ENCODE measurements at regions not wholly inside any gene's neighbourhood (a gene's known extent, or its start where the extent isn't known, plus 50 kb on each side); places are given as distances from the start of the nearest gene placed in this dataset.

DNA sequence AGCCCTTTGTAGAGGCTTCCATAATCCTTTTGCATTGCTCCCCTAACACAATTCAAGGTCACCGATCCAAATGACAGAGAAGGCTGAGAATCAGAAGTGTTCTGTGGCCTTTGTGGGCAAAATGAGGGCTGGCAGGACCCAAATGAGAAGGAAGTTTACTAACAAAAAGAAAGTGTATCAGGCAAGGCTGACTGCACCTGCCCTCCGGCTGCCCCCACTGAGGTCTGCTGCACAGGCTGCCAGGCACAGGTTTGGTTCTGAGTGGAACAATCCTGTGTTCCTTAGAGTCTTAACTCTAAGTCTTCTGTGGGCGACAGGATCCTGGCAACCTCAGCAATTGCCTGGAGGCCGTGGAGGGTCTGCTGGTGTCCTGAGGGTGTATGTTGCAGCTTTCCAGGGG is 568.5 kb downstream of the CMPK2 start:
- DNase-seq (ENCODE audit: low read depth, low spot score) (no peak), FAIRE-seq (no peak)

DNA sequence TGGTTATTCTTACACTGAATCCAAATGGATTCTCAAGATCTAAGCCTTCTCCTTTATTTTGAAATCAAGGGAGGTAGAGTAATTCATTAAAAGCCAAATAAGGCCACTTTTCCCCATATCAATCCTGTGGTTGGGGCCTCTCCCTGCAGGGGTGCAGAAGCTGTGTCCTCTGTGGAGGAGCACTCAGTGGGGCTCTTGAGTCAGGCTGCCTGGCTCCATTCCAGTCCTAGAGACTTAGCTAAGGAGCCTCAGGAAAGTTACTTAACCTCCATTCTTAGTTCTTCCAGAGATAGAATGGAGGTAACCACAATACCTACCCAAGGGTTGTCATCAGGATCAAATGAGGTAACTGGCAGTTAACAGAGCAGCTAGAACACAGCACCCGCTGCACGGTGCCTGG is 564.3 kb downstream of the CMPK2 start:
- Histone ChIP-seq H3K9ac (ENCODE audit: control insufficient read depth, extremely low read depth, insufficient read depth, low read length) (no peak overlapping the region), H3K9me3 (ENCODE audit: control insufficient read depth, low read depth, low read length) (peaks cover 3% of the 10 kb centered on the region), H4K20me1 (ENCODE audit: control insufficient read depth, extremely low read depth, insufficient read depth, low read length) (no peaks in the 10 kb centered on the region), H3K4me1 (ENCODE audit: control insufficient read depth, extremely low read depth, insufficient read depth, low read length) (no peaks in the 10 kb centered on the region), H3K36me3 (ENCODE audit: control insufficient read depth in 2 of 2, extremely low read depth in 1 of 2, insufficient read depth in 2 of 2, low read length in 2 of 2) (no peaks in the 10 kb centered on the region), H3K4me2 (ENCODE audit: control insufficient read depth, extremely low read depth, insufficient read depth, low read depth, low read length) (no peak overlapping the region), H3K27me3 (ENCODE audit: control insufficient read depth, extremely low read depth, insufficient read depth, low read length) (no peaks in the 10 kb centered on the region), H3K79me2 (ENCODE audit: control insufficient read depth, insufficient read depth, low read length) (no peaks in the 10 kb centered on the region), H3K9me1 (ENCODE audit: control insufficient read depth, extremely low read depth, insufficient read depth, low read length) (no peaks in the 10 kb centered on the region), H2AFZ (ENCODE audit: control insufficient read depth, low read length) (no peak overlapping the region), H3K27ac (ENCODE audit: control insufficient read depth, insufficient read depth, low read length) (no peak overlapping the region), H3K4me3 (ENCODE audit: control insufficient read depth in 2 of 3, extremely low read depth in 1 of 3, insufficient read depth in 2 of 3, low read depth in 1 of 3, low read length in 3 of 3) (no peak overlapping the region)
- no peak for TF ChIP-seq EZH2 (IDR thresholded peaks at IDR 0.05; ENCODE audit: low read length)
- TF ChIP-seq, protein P1, sequence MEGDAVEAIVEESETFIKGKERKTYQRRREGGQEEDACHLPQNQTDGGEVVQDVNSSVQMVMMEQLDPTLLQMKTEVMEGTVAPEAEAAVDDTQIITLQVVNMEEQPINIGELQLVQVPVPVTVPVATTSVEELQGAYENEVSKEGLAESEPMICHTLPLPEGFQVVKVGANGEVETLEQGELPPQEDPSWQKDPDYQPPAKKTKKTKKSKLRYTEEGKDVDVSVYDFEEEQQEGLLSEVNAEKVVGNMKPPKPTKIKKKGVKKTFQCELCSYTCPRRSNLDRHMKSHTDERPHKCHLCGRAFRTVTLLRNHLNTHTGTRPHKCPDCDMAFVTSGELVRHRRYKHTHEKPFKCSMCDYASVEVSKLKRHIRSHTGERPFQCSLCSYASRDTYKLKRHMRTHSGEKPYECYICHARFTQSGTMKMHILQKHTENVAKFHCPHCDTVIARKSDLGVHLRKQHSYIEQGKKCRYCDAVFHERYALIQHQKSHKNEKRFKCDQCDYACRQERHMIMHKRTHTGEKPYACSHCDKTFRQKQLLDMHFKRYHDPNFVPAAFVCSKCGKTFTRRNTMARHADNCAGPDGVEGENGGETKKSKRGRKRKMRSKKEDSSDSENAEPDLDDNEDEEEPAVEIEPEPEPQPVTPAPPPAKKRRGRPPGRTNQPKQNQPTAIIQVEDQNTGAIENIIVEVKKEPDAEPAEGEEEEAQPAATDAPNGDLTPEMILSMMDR (optimal IDR thresholded peaks at IDR 0.05 in 1 of 3, IDR thresholded peaks at IDR 0.05 in 1 of 3, conservative IDR thresholded peaks at IDR 0.05 in 1 of 3; ENCODE audit: extremely low read depth in 1 of 3, insufficient read depth in 2 of 3, low read length in 3 of 3), result no peak
- DNase-seq (ENCODE audit: low read depth, low spot score) (no peak), FAIRE-seq (no peak)
- dilution Hi-C loops (cut with MboI; ENCODE audit: extremely low pct_ligation_motif_present, low sequenced_read_pairs), result no loop called here

More for the DNA sequence above, 568.5 kb downstream of the CMPK2 start:
- Histone ChIP-seq H3K9me1 (ENCODE audit: control insufficient read depth, extremely low read depth, insufficient read depth, low read length) (no peaks in the 10 kb centered on the region), H4K20me1 (ENCODE audit: control insufficient read depth, extremely low read depth, insufficient read depth, low read length) (no peaks in the 10 kb centered on the region), H3K4me2 (ENCODE audit: control insufficient read depth, extremely low read depth, insufficient read depth, low read depth, low read length) (no peak overlapping the region), H3K4me3 (ENCODE audit: control insufficient read depth in 2 of 3, extremely low read depth in 1 of 3, insufficient read depth in 2 of 3, low read depth in 1 of 3, low read length in 3 of 3) (no peak overlapping the region), H3K27me3 (ENCODE audit: control insufficient read depth, extremely low read depth, insufficient read depth, low read length) (no peaks in the 10 kb centered on the region), H3K36me3 (ENCODE audit: control insufficient read depth in 2 of 2, extremely low read depth in 1 of 2, insufficient read depth in 2 of 2, low read length in 2 of 2) (no peaks in the 10 kb centered on the region), H3K9me3 (ENCODE audit: control insufficient read depth, low read depth, low read length) (peaks cover 5% of the 10 kb centered on the region), H3K79me2 (ENCODE audit: control insufficient read depth, insufficient read depth, low read length) (no peaks in the 10 kb centered on the region), H3K27ac (ENCODE audit: control insufficient read depth, insufficient read depth, low read length) (no peak overlapping the region), H3K4me1 (ENCODE audit: control insufficient read depth, extremely low read depth, insufficient read depth, low read length) (no peaks in the 10 kb centered on the region), H2AFZ (ENCODE audit: control insufficient read depth, low read length) (no peak overlapping the region), H3K9ac (ENCODE audit: control insufficient read depth, extremely low read depth, insufficient read depth, low read length) (no peak overlapping the region)
- TF ChIP-seq, protein P1 (optimal IDR thresholded peaks at IDR 0.05 in 1 of 3, IDR thresholded peaks at IDR 0.05 in 1 of 3, conservative IDR thresholded peaks at IDR 0.05 in 1 of 3; ENCODE audit: extremely low read depth in 1 of 3, insufficient read depth in 2 of 3, low read length in 3 of 3), result no peak
- no peak for TF ChIP-seq EZH2 (IDR thresholded peaks at IDR 0.05; ENCODE audit: low read length)
- dilution Hi-C loops (cut with MboI; ENCODE audit: extremely low pct_ligation_motif_present, low sequenced_read_pairs), result no loop called here
